OCI-LY1 (cell line): ENCODE measurements at regions not wholly inside any gene's neighbourhood (a gene's known extent, or its start where the extent isn't known, plus 50 kb on each side); places are given as distances from the start of the nearest gene placed in this dataset.

Experiments used
- CTCF ChIP-seq: fragments of 200-600 bp; sonication (generic), shearing (Covaris generic); IDR thresholded peaks from 2 replicates; pipeline ENCODE4 v1.5.1; 2017; ENCODE audit warnings: mild to moderate bottlenecking, antibody characterized with exemption, low read length, moderate library complexity, mixed read lengths
- EZH2 ChIP-seq: fragments of 200-600 bp; sonication (generic), shearing (Covaris generic); IDR thresholded peaks from 2 replicates; pipeline ENCODE4 v1.8.0; 2017; ENCODE audit warnings: borderline replicate concordance, mixed run types, mild to moderate bottlenecking, antibody characterized with exemption, low read length, moderate library complexity, mixed read lengths

GRCh38 chr14:27557445-27557844, 959.6 kb upstream of the NOVA1 start:
- TF ChIP-seq CTCF = no peak
- no peak for TF ChIP-seq EZH2
